MM.1S (cell line): ENCODE measurements at regions not wholly inside any gene's neighbourhood (a gene's known extent, or its start where the extent isn't known, plus 50 kb on each side); places are given as distances from the start of the nearest gene placed in this dataset.

ENCODE experiments used
- DNase-seq: peaks from one replicate; pipeline ENCODE4 v3.0.0-alpha.2; 2015
- H2AFZ ChIP-seq: fragments of 300-600 bp; sonication (generic); 2 replicates; pipeline ENCODE4 v1.6.0; 2016; ENCODE audit warnings: antibody characterized with exemption, low read length
- H3F3A ChIP-seq: fragments of 300-600 bp; sonication (generic); 2 replicates; pipeline ENCODE4 v1.6.1; 2016; ENCODE audit warnings: mild to moderate bottlenecking, antibody characterized with exemption, low read length, moderate library complexity, mixed read lengths; ENCODE audit not compliant: insufficient read depth
- H3K27ac ChIP-seq: fragments of 300-600 bp; sonication (generic); 2 replicates; pipeline ENCODE4 v1.5.1; 2016; ENCODE audit warnings: mild to moderate bottlenecking, low read length
- H3K27me3 ChIP-seq: fragments of 300-600 bp; sonication (generic); replicated peaks from 2 replicates; pipeline ENCODE4 v1.6.0; 2016; ENCODE audit warnings: low read length; ENCODE audit not compliant: insufficient read depth
- H3K36me3 ChIP-seq: fragments of 300-600 bp; sonication (generic); replicated peaks from 2 replicates; pipeline ENCODE4 v1.6.1; 2016; ENCODE audit warnings: mild to moderate bottlenecking, low read length, mixed read lengths; ENCODE audit not compliant: insufficient read depth
- H3K4me1 ChIP-seq: fragments of 300-600 bp; sonication (generic); 2 replicates; pipeline ENCODE4 v1.6.1; 2016; ENCODE audit warnings: low read length, mixed read lengths
- H3K4me2 ChIP-seq: fragments of 300-600 bp; sonication (generic); 2 replicates; pipeline ENCODE4 v1.6.0; 2016; ENCODE audit warnings: low read depth, low read length
- H3K4me3 ChIP-seq: fragments of 300-600 bp; sonication (generic); 2 replicates; pipeline ENCODE4 v1.5.1; 2016; ENCODE audit warnings: low read length, mixed read lengths
- H3K79me2 ChIP-seq: fragments of 300-600 bp; sonication (generic); 2 replicates; pipeline ENCODE4 v1.6.1; 2016; ENCODE audit warnings: mixed run types, low read length, mixed read lengths
- H3K9ac ChIP-seq: fragments of 300-600 bp; sonication (generic); 2 replicates; pipeline ENCODE4 v1.6.1; 2016; ENCODE audit warnings: low read length, mixed read lengths
- H3K9me2 ChIP-seq: fragments of 300-600 bp; sonication (generic); replicated peaks from 2 replicates; pipeline ENCODE4 v1.6.1; 2016; ENCODE audit warnings: mild to moderate bottlenecking, low read length, mixed read lengths; ENCODE audit not compliant: insufficient read depth
- H3K9me3 ChIP-seq: fragments of 300-600 bp; sonication (generic); replicated peaks from 2 replicates; pipeline ENCODE4 v1.6.1; 2016; ENCODE audit warnings: mild to moderate bottlenecking, low read length, mixed read lengths; ENCODE audit not compliant: insufficient read depth
- H4K20me1 ChIP-seq: fragments of 300-600 bp; sonication (generic); 2 replicates; pipeline ENCODE4 v1.6.1; 2016; ENCODE audit warnings: mild to moderate bottlenecking, low read length, moderate library complexity, mixed read lengths; ENCODE audit not compliant: insufficient read depth
- CTCF ChIP-seq: fragments of 300-600 bp; sonication (generic); IDR thresholded peaks from 2 replicates; pipeline ENCODE4 v1.5.1; 2016; ENCODE audit warnings: antibody characterized with exemption, low read length, mixed read lengths
- EZH2 ChIP-seq: fragments of 300-600 bp; sonication (generic); optimal IDR thresholded peaks from 2 replicates; pipeline ENCODE3; 2017; ENCODE audit warnings: low read depth, mild to moderate bottlenecking, antibody characterized with exemption, low read length, mixed read lengths
- EZH2phosphoT487 ChIP-seq: fragments of 300-600 bp; sonication (generic); IDR thresholded peaks from 2 replicates; pipeline ENCODE4 v1.6.1; 2018; ENCODE audit warnings: antibody characterized with exemption, low read length

- Histone ChIP-seq H3K4me1 (no peaks in the 10 kb centered on the region), H3K79me2 (no peaks in the 10 kb centered on the region), H3K36me3 (no peaks in the 10 kb centered on the region), H3K27ac (no peak overlapping the region), H3K9me2 (no peaks in the 10 kb centered on the region), H3K9ac (no peak overlapping the region), H3K9me3 (no peaks in the 10 kb centered on the region), H4K20me1 (no peaks in the 10 kb centered on the region), H3K4me2 (no peak overlapping the region), H3K4me3 (no peak overlapping the region), H2AFZ (no peak overlapping the region), H3K27me3 (no peaks in the 10 kb centered on the region), H3F3A (no peaks in the 10 kb centered on the region)
- no peak for TF ChIP-seq CTCF
- no peak for TF ChIP-seq EZH2phosphoT487
- TF ChIP-seq EZH2: no peak
- DNase-seq: no peak
Observed at GRCh38 chr2:43124687-43125057, 101.7 kb downstream of the ZFP36L2 start.

- no peaks in the 10 kb centered on the region for H3K4me1 ChIP-seq
- no peak for DNase-seq
- H3K4me3 ChIP-seq: no peak overlapping the region
- H3K79me2 ChIP-seq: no peaks in the 10 kb centered on the region
- H4K20me1 ChIP-seq: no peaks in the 10 kb centered on the region
- no peak overlapping the region for H3K4me2 ChIP-seq
- no peaks in the 10 kb centered on the region for H3K9me3 ChIP-seq
- H3K27me3 ChIP-seq: no peaks in the 10 kb centered on the region
- no peak overlapping the region for H3K9ac ChIP-seq
- TF ChIP-seq EZH2: no peak
- TF ChIP-seq EZH2phosphoT487: no peak
- TF ChIP-seq CTCF: no peak
- no peaks in the 10 kb centered on the region for H3K36me3 ChIP-seq
- H3F3A ChIP-seq: no peaks in the 10 kb centered on the region
- H3K9me2 ChIP-seq: no peaks in the 10 kb centered on the region
- H3K27ac ChIP-seq: no peak overlapping the region
- H2AFZ ChIP-seq: no peak overlapping the region
Observed at GRCh38 chr2:43123981-43124686, 102.3 kb downstream of the ZFP36L2 start.

GRCh38 chr2:43123486-43123885 is 102.9 kb downstream of the ZFP36L2 start:
- Histone ChIP-seq H3K4me3 (no peak overlapping the region), H3K9me2 (no peaks in the 10 kb centered on the region), H3F3A (no peaks in the 10 kb centered on the region), H3K27me3 (no peaks in the 10 kb centered on the region), H3K9me3 (no peaks in the 10 kb centered on the region), H4K20me1 (no peaks in the 10 kb centered on the region), H3K9ac (no peak overlapping the region), H2AFZ (no peak overlapping the region), H3K4me1 (no peaks in the 10 kb centered on the region), H3K4me2 (no peak overlapping the region), H3K79me2 (no peaks in the 10 kb centered on the region), H3K27ac (no peak overlapping the region), H3K36me3 (no peaks in the 10 kb centered on the region)
- TF ChIP-seq EZH2phosphoT487 (no peak), CTCF (no peak)
- DNase-seq: no peak
